Endometrium (tissue), 2 donors: ENCODE measurements at regions not wholly inside any gene's neighbourhood (a gene's known extent, or its start where the extent isn't known, plus 50 kb on each side); places are given as distances from the start of the nearest gene placed in this dataset.

Experiments
- FAIRE-seq: peaks from 2 replicates; lab custom pipeline; 2012; peaks lifted over from hg19 to GRCh38; lab: Jason Lieb, UNC
- donor health status: control.
- donor health status: control.

- no peak for FAIRE-seq
These were observed 972.7 kb downstream of the BRD1 start for GRCh38 chr22:48855013-48855412.

- no peak for FAIRE-seq
These were observed 973.9 kb downstream of the BRD1 start for GRCh38 chr22:48853627-48854240.

GRCh38 chr22:48851933-48852549, 975.6 kb downstream of the BRD1 start:
- no peak for FAIRE-seq

DNA sequence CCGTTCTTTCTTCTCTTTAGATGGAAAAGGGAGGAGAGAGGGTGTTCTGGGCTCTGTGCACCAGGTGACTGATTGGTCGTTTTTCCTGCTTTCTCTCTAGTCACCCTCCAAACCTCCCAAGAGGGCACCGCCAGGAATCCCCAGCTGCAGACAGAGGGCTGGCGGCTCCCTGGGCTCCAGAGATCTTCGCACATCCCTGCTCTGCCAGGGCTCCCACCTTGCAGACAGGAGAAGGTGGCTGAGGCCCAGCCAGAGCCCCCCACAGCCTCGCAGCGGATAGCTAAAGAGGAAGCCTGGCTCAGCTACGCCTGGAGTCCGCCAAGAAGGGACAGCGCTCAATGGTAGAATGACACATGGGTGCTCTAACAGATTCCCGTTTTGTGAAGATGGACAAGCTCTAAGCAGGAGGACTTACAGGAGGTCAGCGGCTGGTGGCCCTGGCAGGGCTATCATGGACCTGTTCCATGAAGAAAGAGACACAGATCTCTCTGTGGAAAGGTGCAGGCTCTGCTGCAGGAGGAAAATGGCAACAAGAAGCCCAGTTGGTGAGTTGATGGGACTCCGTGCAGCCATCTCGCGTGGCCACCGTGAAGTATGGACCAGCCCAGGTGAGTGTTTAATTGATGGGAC, 976.9 kb downstream of the BRD1 start:
- no peak for FAIRE-seq

- FAIRE-seq = no peak
These were observed 977.6 kb downstream of the BRD1 start for GRCh38 chr22:48849963-48850657.

- no peak for FAIRE-seq
These were observed 978.3 kb downstream of the BRD1 start for GRCh38 chr22:48849219-48849912.

- FAIRE-seq = no peak
These were observed 981.5 kb downstream of the BRD1 start for GRCh38 chr22:48846200-48846599.

DNA sequence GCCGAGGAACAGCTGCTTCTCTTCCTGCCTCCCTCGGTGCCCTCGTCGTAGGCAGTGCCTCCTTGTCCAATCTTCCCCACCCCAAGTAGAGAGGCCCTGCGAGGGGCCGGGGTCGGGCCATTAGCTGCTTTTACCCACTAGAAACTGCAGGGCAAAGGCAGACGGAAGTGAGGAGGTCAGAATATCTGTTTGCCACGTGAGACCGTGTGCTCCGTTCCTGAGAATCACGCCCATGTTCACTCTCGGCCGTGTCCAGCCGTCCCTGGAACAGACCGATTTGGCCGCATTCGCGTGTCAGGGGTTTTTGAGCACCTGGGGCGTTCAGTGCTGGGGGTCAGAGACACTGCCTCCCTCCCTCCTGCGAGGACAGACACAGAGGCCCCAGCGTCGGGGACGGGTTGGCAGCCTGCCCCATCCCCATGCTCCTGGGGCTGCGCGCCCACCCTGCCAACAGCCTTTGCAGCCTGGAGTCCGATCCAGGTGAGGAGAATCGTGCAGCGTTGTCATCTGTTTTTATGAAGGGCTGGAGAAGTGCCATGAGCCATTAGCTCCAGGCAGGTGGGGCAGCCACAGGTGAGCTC, 982.2 kb downstream of the BRD1 start:
- no peak for FAIRE-seq

GRCh38 chr22:48844056-48844675, 983.5 kb downstream of the BRD1 start:
- no peak for FAIRE-seq

DNA sequence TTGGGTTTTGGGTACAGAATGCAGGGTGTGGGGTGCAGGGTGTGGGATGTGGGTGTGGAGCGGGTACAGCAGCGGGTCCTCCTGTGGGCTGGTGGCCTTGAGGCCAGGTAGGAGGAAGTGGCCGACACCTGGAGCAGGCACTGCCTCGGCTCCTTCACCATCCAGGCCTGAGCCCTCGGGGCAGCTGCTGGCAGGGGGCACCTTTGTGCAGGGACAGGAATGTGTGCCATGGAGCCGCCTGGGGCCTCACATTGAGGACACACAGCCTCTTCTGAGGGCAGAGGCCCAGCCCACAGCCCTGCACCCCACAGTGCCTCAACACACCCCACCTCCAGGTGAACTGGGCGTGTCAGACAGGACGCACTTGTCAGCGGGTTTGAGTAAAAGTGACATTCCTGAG, 984.0 kb downstream of the BRD1 start:
- FAIRE-seq = no peak

- FAIRE-seq = no peak
These were observed 984.7 kb downstream of the BRD1 start for GRCh38 chr22:48842976-48843375.

DNA sequence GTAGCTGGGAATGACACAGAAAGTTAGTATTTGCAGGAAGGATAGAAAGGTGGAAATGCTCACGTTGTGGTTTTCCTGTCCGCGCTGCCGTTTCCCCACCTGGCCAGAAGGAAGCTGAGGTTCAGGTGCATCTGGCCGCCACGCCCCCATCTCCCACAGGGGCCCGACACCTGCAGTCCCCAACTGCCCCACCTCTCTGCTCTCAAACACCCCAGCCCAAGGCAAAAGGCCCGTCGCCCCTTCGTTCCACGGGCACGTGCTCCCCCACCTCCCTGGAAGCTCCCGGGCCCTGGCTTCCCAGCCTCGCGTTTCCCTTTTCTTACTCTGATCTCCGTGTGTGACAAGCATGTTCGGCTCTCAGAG, 985.1 kb downstream of the BRD1 start:
- FAIRE-seq = no peak

GRCh38 chr22:48841881-48842582, 985.6 kb downstream of the BRD1 start:
- FAIRE-seq = no peak

- FAIRE-seq = no peak
These were observed 987.3 kb downstream of the BRD1 start for GRCh38 chr22:48840112-48840949.

DNA sequence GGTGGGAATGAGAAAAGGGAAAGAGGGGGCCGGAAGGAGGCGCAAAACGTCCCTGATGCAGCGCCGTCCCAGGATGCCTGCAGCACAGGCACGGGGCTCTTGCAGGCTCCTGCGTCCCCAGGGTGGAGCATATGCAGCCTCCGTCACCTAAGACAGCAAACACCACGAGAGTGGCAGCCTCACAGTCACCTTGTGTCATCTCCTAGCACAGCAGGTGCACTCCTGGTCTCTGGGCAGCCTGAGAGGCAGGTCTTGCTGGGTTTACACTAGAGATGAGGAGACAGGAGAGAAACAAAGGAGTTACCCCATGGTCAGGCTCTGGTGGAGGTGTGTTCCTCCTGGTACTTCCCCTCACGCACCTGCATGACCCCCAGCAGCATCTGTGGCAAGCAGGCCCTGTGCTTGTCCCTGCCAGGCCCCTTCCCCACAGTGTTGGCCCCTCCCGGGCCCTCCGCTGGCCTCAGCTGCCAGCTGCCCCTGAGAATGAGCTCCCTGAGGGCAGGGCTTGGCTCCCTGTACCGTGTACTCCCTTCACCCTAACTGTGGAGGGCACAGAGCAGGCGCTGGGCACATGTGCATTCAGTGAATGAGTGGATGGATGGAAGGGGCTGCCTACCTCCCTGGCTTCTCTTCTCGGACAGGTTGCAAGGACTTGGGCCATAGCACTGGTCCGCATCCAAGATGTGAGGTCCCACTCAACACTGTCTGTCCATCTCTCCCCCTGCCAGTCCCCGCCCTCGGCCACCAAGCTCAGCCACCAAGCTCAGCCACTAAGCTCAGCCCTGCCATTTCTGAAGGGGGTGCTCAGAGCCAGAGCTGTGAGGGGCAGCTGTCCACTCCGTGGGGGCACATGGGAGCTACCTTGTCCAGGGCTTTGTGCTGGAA, 988.6 kb downstream of the BRD1 start:
- no peak for FAIRE-seq

DNA sequence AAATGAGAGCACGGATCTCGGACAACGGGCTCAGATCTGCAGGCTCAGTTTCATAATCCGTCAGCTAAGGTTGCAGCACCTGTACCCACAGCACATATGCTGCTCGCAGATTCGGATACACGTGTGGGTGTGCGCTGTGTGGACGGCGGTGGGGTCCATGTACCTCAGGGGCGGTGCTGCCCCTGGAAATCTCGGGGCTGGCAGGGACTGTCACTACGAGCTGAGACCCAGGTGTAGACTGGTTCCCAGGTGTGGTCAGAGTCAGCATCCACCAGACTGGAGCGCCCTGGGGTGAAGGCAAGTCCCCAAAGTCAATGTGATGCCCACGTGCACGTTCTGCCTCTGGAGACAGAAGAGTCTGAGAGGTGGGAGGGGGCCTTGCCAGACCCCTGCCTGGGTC, 989.3 kb downstream of the BRD1 start:
- no peak for FAIRE-seq

- no peak for FAIRE-seq
These were observed 990.2 kb downstream of the BRD1 start for GRCh38 chr22:48837341-48837935.

DNA sequence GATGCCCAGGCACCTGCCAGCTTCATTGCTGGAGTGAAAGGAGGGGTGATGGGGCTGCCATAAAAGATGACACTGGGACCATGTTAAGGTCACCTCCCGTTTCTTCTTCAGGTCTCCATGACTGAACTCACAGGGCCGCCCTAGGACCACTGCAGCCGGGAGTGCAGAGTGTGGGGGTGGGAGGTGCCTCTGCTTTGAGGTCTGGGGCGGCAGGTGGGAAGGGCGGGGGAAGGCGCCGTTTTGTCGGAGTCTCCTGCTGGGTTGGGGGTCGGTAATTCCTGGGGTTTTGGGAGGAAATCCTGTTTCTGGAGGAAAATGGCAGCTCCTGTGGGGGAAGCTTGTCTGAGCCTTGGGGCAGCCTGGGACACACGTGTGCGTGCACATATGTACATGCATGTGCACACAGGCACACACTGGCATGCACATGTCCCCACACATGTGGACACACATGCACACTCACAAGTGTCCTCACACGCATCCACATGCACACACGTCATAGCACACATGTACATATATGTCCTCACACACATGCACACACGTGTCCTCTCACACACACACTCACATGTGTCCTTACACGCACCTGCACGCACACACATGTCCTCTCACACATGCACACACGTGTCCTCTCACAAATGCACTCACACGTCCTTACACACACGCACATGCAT, 990.9 kb downstream of the BRD1 start:
- no peak for FAIRE-seq
